HG03095 (cell line): ENCODE measurements at regions not wholly inside any gene's neighbourhood (a gene's known extent, or its start where the extent isn't known, plus 50 kb on each side); places are given as distances from the start of the nearest gene placed in this dataset.

Experiments
- ATAC-seq: cut with Tn5 transposase; IDR thresholded peaks from one replicate; pipeline ENCODE4 v1.9.1; 2021; ENCODE audit warnings: moderate library complexity; ENCODE audit not compliant: unreplicated experiment

DNA sequence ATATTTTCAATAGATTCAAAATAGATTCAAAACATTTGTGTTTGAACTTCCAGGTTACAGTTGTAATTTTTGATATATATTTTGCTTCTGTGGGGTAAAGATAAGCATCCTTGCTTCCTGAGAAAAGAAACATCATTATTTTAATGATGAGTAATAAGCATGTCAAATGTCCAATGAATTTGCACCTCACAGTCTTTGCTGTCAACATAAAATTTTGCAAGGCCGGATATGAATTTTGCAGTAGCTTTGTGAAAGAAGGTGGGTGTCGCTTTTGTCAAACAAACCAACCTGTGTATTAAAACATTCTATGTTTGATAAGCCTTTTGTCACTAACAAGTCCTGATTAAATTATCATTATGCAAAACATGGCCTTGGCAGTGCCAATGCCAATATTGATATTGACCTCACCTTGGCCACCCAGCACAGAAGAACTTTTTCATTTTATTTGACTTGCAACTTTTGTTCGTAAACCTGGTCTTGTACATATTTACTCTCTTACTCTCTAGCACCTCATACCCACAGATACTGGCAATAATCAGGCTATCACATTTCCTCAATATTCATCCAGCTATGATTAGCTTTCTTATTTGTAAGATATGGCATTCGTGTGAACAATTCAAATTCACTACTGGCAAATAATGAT is 645.0 kb upstream of the KLF4 start:
- ATAC-seq = no peak

DNA sequence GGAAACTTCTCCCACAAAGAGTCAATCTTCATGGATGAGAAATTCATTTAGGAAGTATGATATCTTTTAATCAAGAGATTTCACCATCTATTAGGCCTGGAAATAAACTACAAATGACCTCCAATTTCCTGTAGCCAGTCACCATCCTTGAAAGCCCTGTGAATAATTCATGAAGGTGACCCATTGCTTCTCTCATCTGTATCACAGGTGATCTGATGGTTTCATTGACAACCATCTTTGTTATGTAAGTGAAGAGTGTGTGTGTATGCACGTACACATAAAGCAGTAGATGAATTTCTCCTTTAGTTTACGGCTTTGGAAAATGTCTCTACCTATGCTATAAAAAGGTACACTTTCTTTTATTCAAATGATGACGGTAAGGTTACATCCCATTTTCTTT is 644.1 kb upstream of the KLF4 start:
- no peak for ATAC-seq

DNA sequence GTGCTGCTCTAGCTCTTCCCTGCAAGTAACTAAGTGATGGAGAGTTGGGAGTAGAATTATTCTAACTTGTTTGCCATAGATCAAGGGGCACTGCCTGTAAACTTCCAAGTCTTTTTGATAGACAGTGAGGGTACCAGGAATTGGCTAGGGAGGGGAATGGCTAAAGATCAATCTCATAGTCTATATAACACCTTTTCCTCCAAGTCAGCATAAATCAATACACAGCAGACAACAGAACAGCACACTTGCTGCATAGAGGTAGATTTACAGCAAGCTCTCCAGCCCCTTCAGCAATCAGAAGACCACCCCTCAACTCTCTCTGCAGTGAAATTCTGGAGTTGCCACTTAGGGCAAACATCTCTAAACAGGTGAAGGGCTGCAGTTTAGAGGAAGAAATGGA is 643.5 kb upstream of the KLF4 start:
- ATAC-seq = no peak

DNA sequence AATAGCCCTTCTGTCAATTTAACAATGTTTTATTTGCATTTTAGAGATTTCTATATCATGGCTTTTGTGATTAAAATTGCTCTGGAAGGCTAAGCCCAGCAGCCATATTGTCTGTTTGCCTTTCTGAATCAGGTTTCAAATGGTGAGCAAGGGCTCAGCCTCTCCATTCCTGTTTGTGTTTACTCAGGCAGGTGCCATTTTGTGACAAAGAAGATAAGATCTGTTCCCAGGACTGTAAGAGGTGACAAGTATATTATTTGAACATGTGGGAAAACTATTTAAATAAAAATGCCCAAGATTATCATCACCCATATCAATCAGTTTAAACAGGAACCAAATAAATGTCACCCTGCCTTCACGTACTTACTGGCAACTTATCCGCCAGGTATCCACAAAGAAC is 641.3 kb upstream of the KLF4 start:
- no peak for ATAC-seq

DNA sequence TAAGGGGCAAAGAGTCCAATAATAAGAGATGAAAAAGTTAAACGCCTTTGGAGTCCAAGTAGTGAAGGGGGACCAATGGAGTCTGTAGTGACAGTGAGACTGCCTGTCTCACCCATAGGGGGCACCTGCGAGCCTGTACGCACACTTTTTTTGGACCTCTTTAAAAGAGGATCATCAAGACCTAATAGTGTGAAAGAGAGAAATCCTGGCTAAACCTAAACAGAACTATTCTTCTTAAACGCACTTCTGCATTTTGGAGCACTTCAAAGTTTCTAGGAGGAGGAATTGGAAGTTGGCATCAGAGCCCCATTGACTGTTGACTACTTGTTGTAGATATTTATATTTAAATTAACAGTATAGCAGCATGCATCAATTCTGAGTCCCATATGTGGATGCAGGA is 636.1 kb upstream of the KLF4 start:
- no peak for ATAC-seq

DNA sequence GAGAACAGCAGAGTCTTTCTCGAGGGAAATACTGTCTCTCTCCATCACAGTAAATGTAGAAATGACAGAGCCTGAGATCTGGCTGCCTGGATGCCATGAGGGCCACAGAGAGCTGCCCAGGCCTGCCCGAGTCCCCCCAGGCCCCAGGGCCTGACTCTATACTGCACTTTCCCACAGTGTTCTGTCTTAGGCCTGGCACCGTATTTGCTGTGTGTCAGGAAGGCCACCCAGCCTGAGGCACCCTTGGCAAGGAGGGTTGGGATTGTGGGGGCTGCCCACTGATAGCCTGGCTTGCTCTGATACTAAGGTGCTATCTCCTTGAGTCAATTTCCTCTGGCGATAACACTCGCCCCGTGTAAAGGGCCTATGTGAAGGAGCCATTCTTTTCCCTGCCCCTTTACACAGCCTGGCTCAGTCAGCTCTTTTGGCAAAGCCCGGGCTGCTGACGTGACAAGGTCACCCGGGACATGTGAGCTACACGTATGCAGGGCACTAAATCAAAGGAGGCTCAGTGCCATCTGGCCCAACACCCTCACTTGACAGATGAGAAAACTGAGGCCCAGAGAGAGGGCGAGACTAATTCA is 630.1 kb upstream of the KLF4 start:
- ATAC-seq = no peak

DNA sequence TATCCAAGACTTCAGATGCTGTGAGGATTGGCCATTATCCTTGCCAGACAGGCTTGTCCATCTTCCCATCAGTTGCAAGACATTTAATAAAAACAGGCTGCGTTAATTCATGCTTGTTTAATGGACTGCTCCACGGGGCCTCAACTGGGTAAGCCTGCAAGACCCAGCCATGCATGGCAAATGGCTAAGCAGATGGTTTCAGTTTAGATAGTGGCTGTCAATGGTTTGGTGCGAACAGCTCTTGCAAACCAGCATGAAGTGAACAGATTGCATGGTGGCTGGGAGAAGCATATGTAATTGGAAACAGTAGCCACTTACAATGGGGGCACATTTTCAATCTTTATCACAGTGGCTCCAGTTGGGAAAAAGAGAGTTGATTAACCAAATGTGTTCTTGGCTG is 628.2 kb upstream of the KLF4 start:
- ATAC-seq = no peak

DNA sequence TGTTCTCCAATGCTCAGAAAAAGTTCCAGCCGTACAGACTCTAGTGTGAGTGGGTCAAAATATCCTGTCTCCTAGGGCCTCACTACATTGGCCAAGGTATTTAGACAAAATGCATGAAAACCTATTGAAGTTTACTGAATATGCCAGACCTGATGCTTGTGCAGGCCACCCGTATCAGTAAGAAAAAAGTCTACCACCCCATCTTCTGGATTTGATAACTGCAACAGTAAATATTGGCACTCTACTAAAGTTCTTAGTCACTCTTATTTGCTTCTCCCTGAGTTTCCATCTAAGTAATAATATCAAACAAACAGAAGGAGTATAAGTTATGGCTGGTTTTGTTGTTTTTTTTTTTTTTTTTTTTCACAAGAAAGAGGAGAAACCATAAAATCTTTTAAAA is 627.7 kb upstream of the KLF4 start:
- ATAC-seq = no peak

DNA sequence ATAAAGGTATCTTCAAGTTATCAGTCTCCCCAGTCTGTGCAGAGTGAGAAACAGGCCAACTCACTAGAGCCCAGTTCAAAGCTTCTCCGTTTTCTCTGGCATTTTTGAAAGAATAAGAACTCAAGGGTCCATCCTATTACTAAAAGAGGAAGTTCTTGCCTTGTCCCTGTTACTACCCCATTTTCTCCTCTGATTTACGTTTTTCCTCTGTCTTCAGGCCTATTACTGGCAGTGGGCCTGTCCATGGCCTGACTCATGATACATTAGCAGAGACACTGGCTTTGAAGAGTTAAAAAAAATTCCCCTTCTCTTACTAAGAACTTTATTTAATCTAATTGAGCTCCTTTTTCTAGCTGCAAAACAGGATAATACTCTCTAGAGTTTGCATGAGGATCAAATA is 624.0 kb upstream of the KLF4 start:
- no peak for ATAC-seq

DNA sequence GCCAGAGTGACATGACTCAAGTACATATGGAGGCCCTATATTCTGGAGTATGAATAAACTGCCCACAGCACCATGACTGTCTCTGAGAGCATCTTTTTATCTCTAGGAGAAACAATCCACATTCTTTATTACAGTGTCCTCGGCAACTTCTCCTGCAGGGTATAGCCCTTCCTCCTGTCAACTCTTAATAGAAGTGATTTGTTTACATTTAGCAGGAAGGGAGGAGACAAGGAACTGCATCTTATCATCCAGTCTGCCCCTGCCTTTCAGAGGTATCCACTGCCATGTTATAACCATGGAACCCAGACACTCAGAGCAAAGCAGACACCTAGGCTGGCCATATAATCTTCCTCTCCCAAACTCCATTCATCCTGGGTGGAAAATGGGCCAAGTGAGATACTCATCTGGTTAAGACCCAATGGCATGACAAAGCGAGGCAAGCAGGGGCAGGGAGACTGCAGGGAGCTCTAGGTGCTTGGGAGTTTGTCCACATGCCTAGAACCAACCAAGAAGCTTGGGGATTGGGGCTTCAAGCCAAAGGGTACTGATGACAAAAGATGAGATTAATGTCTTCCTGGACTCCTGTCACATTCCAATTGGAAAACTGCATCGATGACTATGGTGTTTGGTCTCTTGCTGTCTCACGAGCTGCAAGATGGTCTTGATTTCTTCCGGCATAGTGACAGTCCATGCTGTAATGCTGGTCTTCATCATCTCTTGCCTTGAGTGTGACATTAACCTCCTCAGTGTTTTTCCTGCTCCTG is 620.5 kb upstream of the KLF4 start:
- no peak for ATAC-seq

DNA sequence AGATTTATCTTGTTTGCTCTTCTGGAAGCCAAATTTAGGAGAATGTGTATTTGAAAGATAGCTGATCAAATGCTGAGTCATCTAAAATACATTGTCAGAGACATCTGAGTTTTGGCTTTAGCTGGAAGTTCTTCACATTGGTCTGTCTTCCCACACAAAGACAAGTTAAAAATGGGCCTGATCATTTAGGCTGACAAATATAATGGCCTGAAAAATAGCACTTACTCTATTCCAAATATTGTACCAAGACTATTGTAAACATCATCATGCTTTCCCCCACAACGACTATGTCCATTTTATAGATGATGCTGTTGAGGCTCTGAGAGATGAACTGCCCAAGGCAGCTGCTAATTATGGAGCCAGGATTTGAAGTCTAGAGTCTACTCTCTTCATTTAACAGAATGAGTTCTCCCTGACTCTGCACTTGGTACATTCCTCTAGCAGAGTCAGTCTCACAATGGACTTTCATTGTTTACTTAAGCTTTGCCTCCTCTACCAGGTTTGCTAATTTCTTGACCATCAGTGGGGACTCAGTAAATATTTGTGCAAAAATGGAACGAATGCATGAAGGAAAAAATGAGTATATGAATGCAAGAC is 619.4 kb upstream of the KLF4 start:
- ATAC-seq = no peak

DNA sequence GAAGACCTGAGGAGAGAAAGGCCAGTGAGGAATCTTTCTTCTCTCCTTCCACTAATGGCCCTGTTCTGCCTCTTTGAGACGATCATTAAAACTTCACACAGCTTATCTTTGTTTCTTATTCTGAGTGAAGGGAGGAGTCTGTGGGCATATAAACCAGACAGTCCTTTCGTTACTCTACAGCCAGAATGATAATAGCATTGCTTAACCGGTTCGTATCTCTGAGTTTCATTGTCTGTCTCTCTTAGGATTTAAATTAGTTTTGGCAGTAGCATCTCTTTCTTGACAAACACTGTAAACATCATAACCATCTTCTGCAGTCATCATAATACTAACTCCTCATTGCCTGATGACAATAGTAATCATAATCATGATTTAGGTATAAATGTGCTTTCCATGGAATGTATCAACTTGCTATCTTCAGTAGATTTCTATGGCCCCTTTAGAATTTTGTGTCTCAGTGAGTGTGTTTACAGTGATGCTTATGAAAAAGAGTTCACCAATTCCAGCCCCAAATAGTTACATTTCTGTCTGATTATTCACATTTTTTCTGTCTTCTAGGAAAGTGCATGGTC is 618.8 kb upstream of the KLF4 start:
- ATAC-seq = no peak

DNA sequence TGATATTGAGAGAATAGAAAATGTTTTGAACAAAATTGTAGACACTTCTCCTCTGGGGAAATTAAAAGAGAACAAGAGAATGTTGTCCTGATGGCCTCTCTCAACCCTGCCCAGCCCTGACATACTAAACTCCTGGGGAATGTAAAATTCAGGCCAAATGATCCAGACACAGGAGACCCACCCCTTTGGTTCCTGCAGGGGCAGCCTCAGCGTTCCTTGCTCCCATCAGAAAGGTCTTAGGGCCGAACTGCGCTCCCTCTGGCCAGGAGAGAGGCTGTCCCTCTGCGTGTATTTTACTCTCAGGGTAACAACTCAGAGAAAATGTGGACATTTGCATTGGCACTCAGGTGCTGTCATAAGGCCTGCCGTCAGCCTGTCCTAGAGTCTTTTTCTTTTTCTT is 616.3 kb upstream of the KLF4 start:
- no peak for ATAC-seq

DNA sequence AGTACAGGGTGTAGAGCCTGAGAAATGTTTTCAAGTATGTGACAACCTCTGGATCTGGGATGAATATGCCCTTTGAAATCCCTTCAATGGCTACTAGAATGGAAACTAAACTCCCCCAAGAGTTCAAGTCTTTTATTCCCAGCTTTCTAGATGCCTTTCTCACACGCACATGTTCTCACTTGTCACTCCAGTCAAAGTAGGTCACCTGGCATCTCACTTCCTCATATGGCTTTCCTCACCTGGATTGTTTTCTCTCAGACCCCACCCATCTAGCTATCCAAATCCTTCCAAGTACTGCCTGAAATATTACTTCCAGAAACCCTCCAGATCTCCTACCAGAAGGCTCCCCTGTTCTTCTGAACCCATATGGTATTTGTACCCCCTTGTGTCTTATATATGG is 615.4 kb upstream of the KLF4 start:
- ATAC-seq = no peak

DNA sequence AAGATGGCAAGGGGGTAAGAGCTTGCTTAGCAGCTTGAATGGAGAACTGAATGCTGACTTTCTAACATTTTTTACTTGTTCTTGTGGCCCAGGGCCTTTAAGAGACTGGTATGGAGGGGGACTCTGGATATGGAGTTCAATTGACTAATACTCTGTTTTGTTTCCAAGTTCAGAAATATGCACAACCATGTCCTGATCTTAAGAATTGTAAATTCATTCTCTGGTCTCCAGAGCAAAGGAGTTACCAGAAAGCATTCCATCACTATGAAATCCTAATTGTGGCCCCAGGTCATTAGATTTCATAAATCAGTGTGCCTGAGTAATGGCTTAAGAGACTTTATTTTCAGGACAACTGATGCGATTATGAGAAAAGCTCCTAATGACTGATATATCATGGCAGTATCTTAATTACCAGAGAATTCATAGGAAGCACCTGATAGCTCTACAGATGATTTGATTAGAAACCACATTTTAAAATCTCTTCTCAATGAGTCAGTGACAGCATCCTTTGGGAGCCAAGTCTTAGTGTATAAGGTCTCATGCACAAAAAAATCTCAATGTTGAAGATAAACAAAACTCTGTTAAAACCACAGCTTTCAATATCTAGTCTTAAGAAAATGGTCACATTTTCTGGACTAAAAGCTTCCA is 613.6 kb upstream of the KLF4 start:
- no peak for ATAC-seq

DNA sequence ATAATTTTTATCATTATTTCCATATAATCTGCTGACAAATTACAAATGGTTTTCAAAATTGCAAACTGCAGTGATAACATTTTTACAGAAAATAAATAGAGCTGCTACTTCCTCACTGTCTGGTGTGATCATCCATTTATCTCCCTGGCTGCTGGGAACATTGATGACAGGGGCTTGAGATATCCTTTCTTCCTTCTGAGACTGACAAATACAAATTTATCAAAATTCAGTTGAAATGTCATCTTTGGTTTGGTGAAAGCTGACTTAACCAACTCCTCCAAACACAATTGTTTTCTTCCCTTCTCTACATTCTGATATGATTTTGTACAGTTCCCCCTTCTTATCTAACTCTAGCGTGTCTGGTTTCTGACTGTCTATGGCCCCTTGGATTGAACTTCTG is 611.8 kb upstream of the KLF4 start:
- ATAC-seq = no peak

DNA sequence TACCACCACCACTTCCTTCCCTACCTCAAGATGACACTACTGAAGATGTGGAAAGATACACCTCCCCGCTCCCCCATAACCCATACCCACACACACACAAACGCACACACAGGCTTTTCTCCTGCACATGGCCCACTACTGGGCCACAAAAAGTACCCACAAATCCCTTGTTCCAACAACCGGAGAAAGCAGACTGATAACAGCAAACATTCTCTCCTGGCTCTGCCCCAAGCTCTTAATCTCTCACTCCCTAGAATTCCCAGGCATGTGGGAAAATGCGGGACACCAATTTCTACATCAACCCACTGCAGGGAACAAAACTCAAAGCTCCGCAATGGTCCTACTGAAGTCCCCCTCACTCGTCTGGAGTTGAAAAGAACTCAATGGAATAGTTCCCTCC is 611.0 kb upstream of the KLF4 start:
- no peak for ATAC-seq

DNA sequence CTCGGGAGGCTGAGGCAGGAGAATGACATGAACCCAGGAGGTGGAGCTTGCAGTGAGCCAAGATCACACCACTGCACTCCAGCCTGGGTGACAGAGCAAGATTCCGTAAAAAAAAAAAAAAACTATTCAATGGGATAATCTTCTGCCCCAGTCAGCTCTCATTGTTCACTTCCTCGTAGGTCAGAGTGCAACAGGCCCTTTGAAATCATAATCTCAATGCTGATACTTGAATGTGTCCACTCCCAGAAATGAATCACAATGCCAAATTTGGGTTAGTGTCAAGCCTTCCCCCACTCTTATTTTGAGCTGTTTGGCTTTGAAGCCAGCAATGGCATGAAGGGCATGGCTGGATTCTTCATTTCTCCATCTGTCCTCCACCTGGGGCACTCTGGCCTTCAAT is 610.3 kb upstream of the KLF4 start:
- ATAC-seq = no peak

DNA sequence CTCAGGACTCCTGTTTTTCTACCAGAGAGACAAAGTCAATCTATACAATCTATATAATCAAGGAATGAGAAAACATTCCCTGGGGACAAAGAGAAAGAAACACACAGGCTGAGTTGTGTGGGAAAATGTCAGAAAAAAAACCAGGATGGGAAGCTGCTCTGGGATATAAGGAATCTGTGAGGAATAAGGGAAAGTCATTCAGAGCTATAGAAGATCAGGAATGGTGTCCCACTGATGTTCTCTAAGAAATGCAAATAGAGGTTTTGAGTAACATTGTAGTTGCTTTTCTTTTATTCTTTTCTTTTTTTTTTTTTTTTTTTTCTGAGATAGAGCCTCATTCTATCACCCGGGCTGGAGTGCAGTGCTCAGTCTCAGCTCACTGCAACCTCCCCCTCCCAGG is 605.9 kb upstream of the KLF4 start:
- ATAC-seq = no peak

DNA sequence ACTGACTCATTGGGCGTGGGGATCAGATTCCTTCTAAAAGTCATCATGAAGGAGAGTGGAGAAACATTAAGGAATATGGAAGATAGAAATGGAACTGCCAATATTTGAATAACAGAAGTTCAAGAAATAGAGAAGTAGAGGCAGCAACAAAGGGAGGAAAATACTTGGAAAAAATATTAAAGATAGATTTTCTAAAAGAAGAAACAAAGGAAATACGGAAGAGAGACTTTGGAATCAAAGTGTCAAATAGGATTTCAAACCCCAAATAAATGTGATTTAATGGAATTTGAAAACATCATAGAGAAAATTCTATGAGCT is 605.1 kb upstream of the KLF4 start:
- ATAC-seq = no peak
